GM18868 (cell line): ENCODE measurements at regions not wholly inside any gene's neighbourhood (a gene's known extent, or its start where the extent isn't known, plus 50 kb on each side); places are given as distances from the start of the nearest gene placed in this dataset.
A peak's percentile ranks its signal among the peaks of the same experiment; 100 is the strongest.
"Not testable (repeated sequence)": the region's sequence is repeated elsewhere in the genome, so short reads cannot be mapped to it uniquely, and the experiment has no call there.

Source experiments
- ATAC-seq: cut with Tn5 transposase; IDR thresholded peaks from one replicate; pipeline ENCODE4 v1.9.1; 2021; ENCODE audit warnings: mild to moderate bottlenecking, moderate library complexity; ENCODE audit not compliant: unreplicated experiment

GRCh38 chr12:45490232-45490881 lies 239.1 kb upstream of the ARID2 start:
- no peak for ATAC-seq

- ATAC-seq: no peak
These were observed 235.2 kb upstream of the ARID2 start for GRCh38 chr12:45494279-45494678.

- ATAC-seq: no peak
These were observed 230.9 kb upstream of the ARID2 start for GRCh38 chr12:45498645-45499044.

- ATAC-seq: no peak
These were observed 226.9 kb upstream of the ARID2 start for GRCh38 chr12:45502481-45503128.

GRCh38 chr12:45503899-45504298 lies 225.6 kb upstream of the ARID2 start:
- ATAC-seq: no peak

- ATAC-seq: no peak
These were observed 225.0 kb upstream of the ARID2 start for GRCh38 chr12:45504316-45505010.

GRCh38 chr12:45509187-45509586 lies 220.3 kb upstream of the ARID2 start:
- ATAC-seq: peak; percentile 93

- ATAC-seq: peak; percentile 9
These were observed 219.9 kb upstream of the ARID2 start for GRCh38 chr12:45509621-45510020.

GRCh38 chr12:45517381-45517780 lies 212.1 kb upstream of the ARID2 start:
- ATAC-seq: no peak

- peak; percentile 55 for ATAC-seq
These were observed 210.9 kb upstream of the ARID2 start for GRCh38 chr12:45518291-45519235.

- ATAC-seq: no peak
These were observed 207.3 kb upstream of the ARID2 start for GRCh38 chr12:45522227-45522626.

- ATAC-seq: not testable (repeated sequence)
These were observed 202.7 kb upstream of the ARID2 start for GRCh38 chr12:45526823-45527222.

- no peak for ATAC-seq
These were observed 197.4 kb upstream of the ARID2 start for GRCh38 chr12:45532113-45532512.

GRCh38 chr12:45535610-45536180 lies 193.8 kb upstream of the ARID2 start:
- ATAC-seq: no peak

GRCh38 chr12:45536284-45536683 lies 193.2 kb upstream of the ARID2 start:
- ATAC-seq: no peak

GRCh38 chr12:45540661-45541341 lies 188.7 kb upstream of the ARID2 start:
- ATAC-seq: no peak

- ATAC-seq: peak; percentile 93
These were observed 185.6 kb upstream of the ARID2 start for GRCh38 chr12:45543887-45544286.

GRCh38 chr12:45546545-45546944 lies 183.0 kb upstream of the ARID2 start:
- no peak for ATAC-seq

GRCh38 chr12:45547132-45547531 lies 182.4 kb upstream of the ARID2 start:
- ATAC-seq: no peak

- peak; percentile 42 for ATAC-seq
These were observed 181.7 kb upstream of the ARID2 start for GRCh38 chr12:45547822-45548221.
